ENCODE measurements at regions not wholly inside any gene's neighbourhood (a gene's known extent, or its start where the extent isn't known, plus 50 kb on each side); places are given as distances from the start of the nearest gene placed in this dataset.
"Not testable (repeated sequence)": the region's sequence is repeated elsewhere in the genome, so short reads cannot be mapped to it uniquely, and the experiment has no call there.

DNA sequence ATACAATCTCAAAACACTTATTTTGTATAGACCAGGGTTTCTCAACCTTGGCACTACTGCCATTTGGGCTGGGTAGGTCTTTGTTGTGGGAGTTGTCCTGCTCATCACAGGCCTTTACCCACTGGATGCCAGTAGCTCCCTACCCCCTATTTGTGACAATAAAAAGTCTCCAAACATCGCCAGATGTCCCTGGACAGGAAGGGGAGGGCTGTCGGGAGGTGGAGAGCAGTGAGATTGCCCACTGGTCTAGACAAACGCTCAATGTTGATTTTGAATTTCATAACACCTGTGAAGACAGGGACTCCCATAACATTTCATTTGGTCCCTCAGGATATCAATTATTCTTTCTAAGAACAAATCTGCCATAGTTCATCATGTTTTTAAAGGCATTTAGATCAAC is 151.7 kb upstream of the PTPRG start:
- Mint-ChIP-seq H3K36me3 (no peaks in the 10 kb centered on the region), H3K4me3 (no peak overlapping the region), H3K27ac (no peak overlapping the region), H3K9me3 (no peaks in the 10 kb centered on the region), H3K27me3 (peaks cover 4% of the 10 kb centered on the region), H3K4me1 (no peaks in the 10 kb centered on the region)
- POLR2A ChIA-PET, result no interaction called here
- DNase-seq (no peak), ATAC-seq (ENCODE audit: low read depth) (no peak)

- H3K4me1 Mint-ChIP-seq; H3K27ac Mint-ChIP-seq; DNase-seq; POLR2A ChIA-PET; ATAC-seq (ENCODE audit: low read depth); H3K36me3 Mint-ChIP-seq; H3K9me3 Mint-ChIP-seq; H3K27me3 Mint-ChIP-seq; H3K4me3 Mint-ChIP-seq: not testable (repeated sequence)
Observed at GRCh38 chr3:61410358-61410757, 151.0 kb upstream of the PTPRG start.

GRCh38 chr3:61411009-61411662 is 150.2 kb upstream of the PTPRG start:
- no peaks in the 10 kb centered on the region for H3K9me3 Mint-ChIP-seq
- no peak for DNase-seq
- no peaks in the 10 kb centered on the region for H3K36me3 Mint-ChIP-seq
- POLR2A ChIA-PET, result no interaction called here
- no peak overlapping the region for H3K27ac Mint-ChIP-seq
- no peaks in the 10 kb centered on the region for H3K4me1 Mint-ChIP-seq
- no peak overlapping the region for H3K4me3 Mint-ChIP-seq
- ATAC-seq (ENCODE audit: low read depth), result no peak
- peaks cover 4% of the 10 kb centered on the region for H3K27me3 Mint-ChIP-seq

GRCh38 chr3:61414456-61414855 is 146.9 kb upstream of the PTPRG start:
- no peak overlapping the region for H3K27ac Mint-ChIP-seq
- POLR2A ChIA-PET, result no interaction called here

DNA sequence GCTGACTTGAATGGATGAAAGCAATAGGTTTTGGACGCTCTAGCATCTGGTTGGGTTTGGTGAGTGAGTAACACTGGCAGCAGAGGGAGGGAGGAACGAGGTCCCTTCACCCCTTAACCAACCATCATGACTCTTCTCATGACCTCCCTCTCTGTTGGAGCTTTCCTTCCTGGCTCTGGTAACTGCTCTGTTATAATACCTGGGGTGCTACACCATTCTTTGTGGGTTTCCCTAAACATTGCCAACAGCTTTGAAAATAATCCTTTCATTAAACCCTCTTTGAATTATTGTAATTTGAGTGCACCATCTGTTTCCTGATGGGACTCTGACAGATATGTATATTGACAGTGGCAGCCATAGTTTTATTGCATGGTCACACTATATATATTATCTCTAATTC is 146.2 kb upstream of the PTPRG start:
- DNase-seq, result no peak
- no peak overlapping the region for H3K4me3 Mint-ChIP-seq
- POLR2A ChIA-PET, result no interaction called here
- no peak overlapping the region for H3K27ac Mint-ChIP-seq
- ATAC-seq (ENCODE audit: low read depth), result no peak
- peaks cover 8% of the 10 kb centered on the region for H3K27me3 Mint-ChIP-seq
- H3K36me3 Mint-ChIP-seq, result no peaks in the 10 kb centered on the region
- no peaks in the 10 kb centered on the region for H3K4me1 Mint-ChIP-seq
- H3K9me3 Mint-ChIP-seq, result no peaks in the 10 kb centered on the region

More at GRCh38 chr3:61414456-61414855, 146.9 kb upstream of the PTPRG start:
- Mint-ChIP-seq H3K4me3 (no peak overlapping the region), H3K4me1 (no peaks in the 10 kb centered on the region), H3K36me3 (no peaks in the 10 kb centered on the region), H3K27me3 (peaks cover 8% of the 10 kb centered on the region), H3K9me3 (no peaks in the 10 kb centered on the region)
- no peak for ATAC-seq (ENCODE audit: low read depth)
- DNase-seq, result no peak

DNA sequence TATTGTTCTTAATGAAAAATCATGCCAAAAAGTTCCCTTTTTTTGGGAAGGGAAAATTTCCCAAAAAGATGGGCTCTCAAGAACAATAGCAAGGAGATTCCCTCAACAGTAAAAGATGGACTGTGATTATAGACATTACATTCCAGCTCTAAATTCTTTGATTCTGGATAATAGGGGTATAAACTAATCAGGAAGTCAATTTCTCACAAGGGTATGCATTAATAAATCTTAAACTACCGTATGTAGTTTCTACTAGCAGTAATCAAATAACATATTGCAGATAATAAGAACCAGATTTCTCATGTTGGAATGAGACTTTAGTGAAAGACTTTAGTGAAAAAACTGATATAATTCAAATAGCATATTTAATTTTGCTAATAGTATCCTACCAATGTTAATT is 144.8 kb upstream of the PTPRG start:
- no peak overlapping the region for H3K4me3 Mint-ChIP-seq
- ATAC-seq (ENCODE audit: low read depth), result no peak

GRCh38 chr3:61417352-61417751 is 144.0 kb upstream of the PTPRG start:
- no peak for ATAC-seq (ENCODE audit: low read depth)
- H3K9me3 Mint-ChIP-seq, result no peaks in the 10 kb centered on the region
- H3K4me1 Mint-ChIP-seq, result no peaks in the 10 kb centered on the region
- H3K4me3 Mint-ChIP-seq, result no peak overlapping the region
- peaks cover 7% of the 10 kb centered on the region for H3K27me3 Mint-ChIP-seq
- H3K36me3 Mint-ChIP-seq, result no peaks in the 10 kb centered on the region
- DNase-seq, result no peak
- POLR2A ChIA-PET, result no interaction called here
- no peak overlapping the region for H3K27ac Mint-ChIP-seq

More for the DNA sequence above, 144.8 kb upstream of the PTPRG start:
- Mint-ChIP-seq H3K27me3 (peaks cover 8% of the 10 kb centered on the region), H3K36me3 (no peaks in the 10 kb centered on the region), H3K9me3 (no peaks in the 10 kb centered on the region), H3K4me1 (no peaks in the 10 kb centered on the region), H3K27ac (no peak overlapping the region)
- POLR2A ChIA-PET, result no interaction called here
- DNase-seq, result no peak

DNA sequence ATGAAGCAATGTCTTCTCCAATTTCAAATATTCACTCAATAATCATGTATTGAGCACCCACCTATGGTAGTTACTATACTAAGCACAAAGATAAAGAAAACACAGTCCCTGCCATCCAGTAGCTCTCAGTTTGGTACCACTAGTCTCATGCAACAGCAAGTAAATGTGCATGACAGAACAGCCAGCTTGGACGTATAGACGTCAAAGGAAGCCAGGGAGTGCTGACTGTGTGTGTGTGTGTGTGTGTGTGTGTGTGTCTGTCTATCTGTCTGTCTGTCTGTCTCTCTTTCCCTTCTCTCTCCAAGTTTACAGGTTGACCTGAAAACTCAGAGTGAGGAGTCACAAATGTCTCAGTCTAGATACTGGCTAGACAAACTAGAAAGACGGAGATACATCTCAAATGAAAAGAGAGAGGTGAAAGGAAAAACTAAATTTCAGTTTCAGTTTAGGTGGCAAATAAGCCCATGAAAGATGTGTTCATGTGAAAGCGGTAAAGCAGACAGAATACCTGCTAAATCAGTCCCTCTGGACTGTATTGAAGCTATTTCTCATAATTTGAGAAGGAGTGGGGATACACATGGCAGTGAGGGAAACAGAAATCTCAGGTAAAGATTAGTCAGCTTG is 141.1 kb upstream of the PTPRG start:
- Mint-ChIP-seq H3K27ac (no peak overlapping the region), H3K27me3 (peaks cover 4% of the 10 kb centered on the region), H3K4me1 (no peaks in the 10 kb centered on the region), H3K36me3 (no peaks in the 10 kb centered on the region), H3K9me3 (no peaks in the 10 kb centered on the region), H3K4me3 (no peak overlapping the region)
- ATAC-seq (ENCODE audit: low read depth) (no peak), DNase-seq (no peak)
- POLR2A ChIA-PET, result no interaction called here

DNA sequence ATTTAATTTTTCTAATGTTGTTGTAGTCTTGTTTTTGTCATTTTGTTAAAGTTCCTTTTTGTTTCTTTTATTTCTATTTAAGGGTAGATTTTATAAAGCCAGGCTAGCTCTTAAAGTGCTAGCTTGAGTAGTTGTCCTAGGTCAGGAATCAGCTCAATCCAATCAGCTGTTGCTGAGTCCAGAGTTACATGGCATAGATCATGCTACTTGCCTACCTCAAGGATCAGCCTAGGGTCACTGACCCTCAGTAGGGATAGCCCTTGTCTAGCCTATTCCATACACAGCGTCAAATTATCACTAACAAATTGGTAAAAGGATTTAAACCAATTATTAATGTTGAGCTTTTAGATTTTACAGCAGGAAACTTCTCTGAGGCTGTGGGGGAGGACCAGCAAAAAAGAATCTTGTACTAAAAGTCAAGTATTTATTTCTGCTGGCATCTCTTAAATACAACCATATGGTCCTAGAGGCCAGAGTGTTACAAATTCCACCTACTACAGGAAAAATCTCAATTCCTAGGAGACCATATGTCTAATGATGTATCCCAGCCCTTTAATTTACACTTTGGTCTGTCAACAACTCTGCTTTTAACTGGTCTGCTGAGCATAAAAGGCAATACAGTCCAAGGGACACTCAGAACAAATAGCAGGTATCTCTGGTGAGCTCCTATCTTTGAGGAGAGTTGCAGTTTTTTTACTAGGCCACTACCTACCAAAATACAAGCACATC is 138.3 kb upstream of the PTPRG start:
- Mint-ChIP-seq H3K4me1 (no peaks in the 10 kb centered on the region), H3K27ac (no peak overlapping the region), H3K36me3 (no peaks in the 10 kb centered on the region), H3K27me3 (peaks cover 4% of the 10 kb centered on the region), H3K9me3 (no peaks in the 10 kb centered on the region), H3K4me3 (no peak overlapping the region)
- ATAC-seq (ENCODE audit: low read depth), result no peak
- no peak for DNase-seq
- POLR2A ChIA-PET, result no interaction called here

DNA sequence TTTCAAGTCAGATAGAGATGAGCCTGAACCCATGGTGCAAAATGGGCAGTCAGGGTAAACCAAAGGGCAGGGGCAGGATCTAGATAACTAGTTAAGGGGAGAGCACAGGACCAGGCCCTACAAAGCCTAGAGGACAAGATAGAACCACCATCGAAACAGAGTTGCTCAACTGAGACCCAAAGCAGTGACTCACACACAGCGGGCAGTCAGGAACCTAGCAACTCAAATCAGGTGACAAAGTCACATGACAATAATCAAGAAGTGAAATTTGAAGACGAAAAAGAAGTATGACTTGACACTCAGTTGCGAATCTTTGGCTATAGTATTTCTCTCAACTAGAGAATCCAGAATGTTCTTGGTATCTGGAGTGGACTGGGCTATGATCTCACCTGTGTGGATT is 136.0 kb upstream of the PTPRG start:
- H3K27ac Mint-ChIP-seq, result no peak overlapping the region
- no peaks in the 10 kb centered on the region for H3K27me3 Mint-ChIP-seq
- H3K9me3 Mint-ChIP-seq, result no peaks in the 10 kb centered on the region
- POLR2A ChIA-PET, result no interaction called here
- ATAC-seq (ENCODE audit: low read depth), result no peak
- no peaks in the 10 kb centered on the region for H3K36me3 Mint-ChIP-seq
- H3K4me1 Mint-ChIP-seq, result no peaks in the 10 kb centered on the region
- no peak for DNase-seq
- no peak overlapping the region for H3K4me3 Mint-ChIP-seq

- Mint-ChIP-seq H3K27ac (no peak overlapping the region), H3K36me3 (no peaks in the 10 kb centered on the region), H3K4me1 (no peaks in the 10 kb centered on the region), H3K9me3 (peaks cover 1% of the 10 kb centered on the region), H3K27me3 (no peaks in the 10 kb centered on the region), H3K4me3 (no peak overlapping the region)
- POLR2A ChIA-PET, result no interaction called here
- DNase-seq, result no peak
- ATAC-seq (ENCODE audit: low read depth), result no peak
Observed at GRCh38 chr3:61429106-61429505, 132.3 kb upstream of the PTPRG start.

DNA sequence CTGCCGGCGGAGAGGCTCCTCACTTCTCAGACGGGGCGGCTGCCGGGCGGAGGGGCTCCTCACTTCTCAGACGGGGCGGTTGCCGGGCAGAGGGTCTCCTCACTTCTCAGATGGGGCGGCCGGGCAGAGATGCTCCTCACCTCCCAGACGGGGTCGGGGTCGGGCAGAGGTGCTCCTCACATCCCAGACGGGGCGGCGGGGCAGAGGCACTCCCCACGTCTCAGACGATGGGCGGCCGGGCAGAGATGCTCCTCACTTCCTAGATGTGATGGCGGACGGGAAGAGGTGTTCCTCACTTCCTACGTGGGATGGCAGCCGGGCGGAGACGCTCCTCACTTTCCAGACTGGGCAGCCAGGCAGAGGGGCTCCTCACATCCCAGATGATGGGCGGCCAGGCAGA is 126.5 kb upstream of the PTPRG start:
- DNase-seq; H3K4me3 Mint-ChIP-seq; POLR2A ChIA-PET; ATAC-seq (ENCODE audit: low read depth); H3K9me3 Mint-ChIP-seq; H3K36me3 Mint-ChIP-seq; H3K27me3 Mint-ChIP-seq; H3K4me1 Mint-ChIP-seq; H3K27ac Mint-ChIP-seq: not testable (repeated sequence)

DNA sequence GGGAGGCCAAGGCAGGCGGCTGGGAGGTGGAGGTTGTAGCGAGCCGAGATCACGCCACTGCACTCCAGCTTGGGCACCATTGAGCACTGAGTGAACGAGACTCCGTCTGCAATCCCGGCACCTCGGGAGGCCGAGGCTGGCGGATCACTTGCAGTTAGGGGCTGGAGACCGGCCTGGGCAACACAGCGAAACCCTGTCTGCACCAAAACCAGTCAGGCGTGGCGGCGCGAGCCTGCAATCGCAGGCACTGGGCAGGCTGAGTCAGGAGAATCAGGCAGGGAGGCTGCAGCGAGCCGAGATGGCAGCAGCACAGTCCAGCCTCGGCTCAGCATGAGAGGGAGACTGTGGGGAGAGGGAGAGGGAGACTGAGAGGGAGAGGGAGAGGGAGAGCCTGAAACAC is 126.0 kb upstream of the PTPRG start:
- DNase-seq; H3K27me3 Mint-ChIP-seq; H3K36me3 Mint-ChIP-seq; H3K4me1 Mint-ChIP-seq; POLR2A ChIA-PET; H3K4me3 Mint-ChIP-seq; H3K9me3 Mint-ChIP-seq; ATAC-seq (ENCODE audit: low read depth); H3K27ac Mint-ChIP-seq: not testable (repeated sequence)

Data from activated naive CD8-positive, alpha-beta T cell treated with anti-CD3 and anti-CD28 coated beads, Interleukin-2, amount 10 ng/mL, durations not matched to agents 7 days and 5 days (primary cell).